HepG2 (cell line): ENCODE measurements at regions not wholly inside any gene's neighbourhood (a gene's known extent, or its start where the extent isn't known, plus 50 kb on each side); places are given as distances from the start of the nearest gene placed in this dataset.

Experiments
- IRX3 ChIP-seq: sonication (generic); formaldehyde crosslinking; IDR thresholded peaks from 2 replicates; pipeline ENCODE4 v1.8.1; 2023; ENCODE audit warnings: mild to moderate bottlenecking, low read depth, missing genetic modification reagents, borderline replicate concordance
- KMT2B ChIP-seq: IDR thresholded peaks from 2 replicates; pipeline ENCODE4 v1.6.1; 2016; ENCODE audit warnings: missing genetic modification reagents, missing compliant biosample characterization
- NFE2 ChIP-seq: sonication (generic); formaldehyde crosslinking; IDR thresholded peaks from 2 replicates; pipeline ENCODE4 v1.4.0; 2020; ENCODE audit warnings: missing genetic modification reagents
- ZMYM2 ChIP-seq: sonication (generic); formaldehyde crosslinking; IDR thresholded peaks from 2 replicates; pipeline ENCODE4 v1.8.0; 2022; ENCODE audit warnings: mild to moderate bottlenecking, missing genetic modification reagents
- ZNF260 ChIP-seq: sonication (generic); formaldehyde crosslinking; IDR thresholded peaks from 2 replicates; pipeline ENCODE4 v1.4.0; 2020; ENCODE audit warnings: missing genetic modification reagents, low read depth, mild to moderate bottlenecking, borderline replicate concordance
- ZNF274 ChIP-seq: sonication (generic); formaldehyde crosslinking; IDR thresholded peaks from 2 replicates; pipeline ENCODE4 v1.5.1; 2020; ENCODE audit warnings: mild to moderate bottlenecking, missing genetic modification reagents
- ZNF605 ChIP-seq: sonication (generic); formaldehyde crosslinking; IDR thresholded peaks from 2 replicates; pipeline ENCODE4 v1.8.0; 2022; ENCODE audit warnings: mild to moderate bottlenecking, missing genetic modification reagents
- TF ChIP-seq, protein P1 (sequence below): sonication (generic); formaldehyde crosslinking; IDR thresholded peaks from 2 replicates; pipeline ENCODE4 v1.4.0; 2020; ENCODE audit warnings: missing genetic modification reagents
- TF ChIP-seq, protein P2 (sequence below): sonication (generic); formaldehyde crosslinking; IDR thresholded peaks from 2 replicates; pipeline ENCODE4 v1.4.0; 2020; ENCODE audit warnings: missing genetic modification reagents, low read depth, mild to moderate bottlenecking, borderline replicate concordance
- TF ChIP-seq, protein P3 (sequence below): sonication (generic); formaldehyde crosslinking; IDR thresholded peaks from 2 replicates; pipeline ENCODE4 v1.8.0; 2022; ENCODE audit warnings: missing genetic modification reagents, mild to moderate bottlenecking, moderate library complexity, borderline replicate concordance
- TF ChIP-seq, protein P4 (sequence below): sonication (generic); formaldehyde crosslinking; IDR thresholded peaks from 2 replicates; pipeline ENCODE4 v1.9.0; 2022; ENCODE audit warnings: missing genetic modification reagents, mild to moderate bottlenecking, borderline replicate concordance
- TF ChIP-seq, protein P5 (sequence below): sonication (generic); formaldehyde crosslinking; IDR thresholded peaks from 2 replicates; pipeline ENCODE4 v1.5.0; 2020; ENCODE audit warnings: missing genetic modification reagents
- TF ChIP-seq, protein P6 (sequence below): sonication (generic); formaldehyde crosslinking; IDR thresholded peaks from 2 replicates; pipeline ENCODE4 v1.5.0; 2020; ENCODE audit warnings: mild to moderate bottlenecking, missing genetic modification reagents

DNA sequence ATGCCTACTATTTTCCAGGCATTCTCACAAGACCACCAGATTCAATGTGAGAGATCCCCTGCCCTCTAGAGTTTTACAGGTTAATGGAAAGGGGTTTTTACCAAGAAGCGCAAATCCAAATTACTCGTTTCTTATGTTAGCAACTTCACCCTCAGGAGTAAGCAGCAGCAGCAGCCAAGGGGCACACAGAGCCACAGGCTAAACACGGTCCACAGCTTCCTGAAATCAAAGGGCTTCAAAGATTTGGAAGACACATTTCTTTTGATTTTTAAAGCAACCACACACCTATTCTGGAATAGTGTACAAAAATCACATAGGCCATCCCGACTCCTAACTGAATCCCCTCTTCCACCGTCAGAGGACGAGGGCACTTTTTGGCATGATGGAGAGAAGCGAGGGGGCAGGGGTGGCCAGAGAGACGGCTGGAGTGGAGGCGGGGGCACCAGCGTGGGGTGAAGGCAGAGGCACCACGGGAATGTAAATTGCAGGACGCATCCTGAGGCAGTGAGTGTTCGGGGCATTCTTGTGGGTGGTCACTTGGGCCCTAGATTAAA is 107.0 kb downstream of the ARF6 start (continued):
- TF ChIP-seq, protein P1, sequence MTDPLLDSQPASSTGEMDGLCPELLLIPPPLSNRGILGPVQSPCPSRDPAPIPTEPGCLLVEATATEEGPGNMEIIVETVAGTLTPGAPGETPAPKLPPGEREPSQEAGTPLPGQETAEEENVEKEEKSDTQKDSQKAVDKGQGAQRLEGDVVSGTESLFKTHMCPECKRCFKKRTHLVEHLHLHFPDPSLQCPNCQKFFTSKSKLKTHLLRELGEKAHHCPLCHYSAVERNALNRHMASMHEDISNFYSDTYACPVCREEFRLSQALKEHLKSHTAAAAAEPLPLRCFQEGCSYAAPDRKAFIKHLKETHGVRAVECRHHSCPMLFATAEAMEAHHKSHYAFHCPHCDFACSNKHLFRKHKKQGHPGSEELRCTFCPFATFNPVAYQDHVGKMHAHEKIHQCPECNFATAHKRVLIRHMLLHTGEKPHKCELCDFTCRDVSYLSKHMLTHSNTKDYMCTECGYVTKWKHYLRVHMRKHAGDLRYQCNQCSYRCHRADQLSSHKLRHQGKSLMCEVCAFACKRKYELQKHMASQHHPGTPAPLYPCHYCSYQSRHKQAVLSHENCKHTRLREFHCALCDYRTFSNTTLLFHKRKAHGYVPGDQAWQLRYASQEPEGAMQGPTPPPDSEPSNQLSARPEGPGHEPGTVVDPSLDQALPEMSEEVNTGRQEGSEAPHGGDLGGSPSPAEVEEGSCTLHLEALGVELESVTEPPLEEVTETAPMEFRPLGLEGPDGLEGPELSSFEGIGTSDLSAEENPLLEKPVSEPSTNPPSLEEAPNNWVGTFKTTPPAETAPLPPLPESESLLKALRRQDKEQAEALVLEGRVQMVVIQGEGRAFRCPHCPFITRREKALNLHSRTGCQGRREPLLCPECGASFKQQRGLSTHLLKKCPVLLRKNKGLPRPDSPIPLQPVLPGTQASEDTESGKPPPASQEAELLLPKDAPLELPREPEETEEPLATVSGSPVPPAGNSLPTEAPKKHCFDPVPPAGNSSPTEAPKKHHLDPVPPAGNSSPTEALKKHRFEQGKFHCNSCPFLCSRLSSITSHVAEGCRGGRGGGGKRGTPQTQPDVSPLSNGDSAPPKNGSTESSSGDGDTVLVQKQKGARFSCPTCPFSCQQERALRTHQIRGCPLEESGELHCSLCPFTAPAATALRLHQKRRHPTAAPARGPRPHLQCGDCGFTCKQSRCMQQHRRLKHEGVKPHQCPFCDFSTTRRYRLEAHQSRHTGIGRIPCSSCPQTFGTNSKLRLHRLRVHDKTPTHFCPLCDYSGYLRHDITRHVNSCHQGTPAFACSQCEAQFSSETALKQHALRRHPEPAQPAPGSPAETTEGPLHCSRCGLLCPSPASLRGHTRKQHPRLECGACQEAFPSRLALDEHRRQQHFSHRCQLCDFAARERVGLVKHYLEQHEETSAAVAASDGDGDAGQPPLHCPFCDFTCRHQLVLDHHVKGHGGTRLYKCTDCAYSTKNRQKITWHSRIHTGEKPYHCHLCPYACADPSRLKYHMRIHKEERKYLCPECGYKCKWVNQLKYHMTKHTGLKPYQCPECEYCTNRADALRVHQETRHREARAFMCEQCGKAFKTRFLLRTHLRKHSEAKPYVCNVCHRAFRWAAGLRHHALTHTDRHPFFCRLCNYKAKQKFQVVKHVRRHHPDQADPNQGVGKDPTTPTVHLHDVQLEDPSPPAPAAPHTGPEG (CRISPR knock-in tag): no peak
- TF ChIP-seq NFE2 (CRISPR knock-in tag) (no peak), IRX3 (CRISPR knock-in tag) (no peak), ZMYM2 (CRISPR knock-in tag) (no peak), ZNF605 (CRISPR knock-in tag) (0 out of 2 replicates have a peak, but pooled peaks have one; percentile 19), ZNF274 (CRISPR knock-in tag) (no peak), ZNF260 (CRISPR knock-in tag) (no peak), KMT2B (CRISPR knock-in tag) (no peak)
- TF ChIP-seq, protein P2, sequence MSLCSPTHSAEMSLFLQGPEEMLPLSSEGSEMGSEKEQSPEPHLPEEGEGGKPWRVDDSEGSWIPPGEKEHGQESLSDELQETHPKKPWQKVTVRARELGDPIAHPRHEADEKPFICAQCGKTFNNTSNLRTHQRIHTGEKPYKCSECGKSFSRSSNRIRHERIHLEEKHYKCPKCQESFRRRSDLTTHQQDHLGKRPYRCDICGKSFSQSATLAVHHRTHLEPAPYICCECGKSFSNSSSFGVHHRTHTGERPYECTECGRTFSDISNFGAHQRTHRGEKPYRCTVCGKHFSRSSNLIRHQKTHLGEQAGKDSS (CRISPR knock-in tag): no peak
- TF ChIP-seq, protein P3, sequence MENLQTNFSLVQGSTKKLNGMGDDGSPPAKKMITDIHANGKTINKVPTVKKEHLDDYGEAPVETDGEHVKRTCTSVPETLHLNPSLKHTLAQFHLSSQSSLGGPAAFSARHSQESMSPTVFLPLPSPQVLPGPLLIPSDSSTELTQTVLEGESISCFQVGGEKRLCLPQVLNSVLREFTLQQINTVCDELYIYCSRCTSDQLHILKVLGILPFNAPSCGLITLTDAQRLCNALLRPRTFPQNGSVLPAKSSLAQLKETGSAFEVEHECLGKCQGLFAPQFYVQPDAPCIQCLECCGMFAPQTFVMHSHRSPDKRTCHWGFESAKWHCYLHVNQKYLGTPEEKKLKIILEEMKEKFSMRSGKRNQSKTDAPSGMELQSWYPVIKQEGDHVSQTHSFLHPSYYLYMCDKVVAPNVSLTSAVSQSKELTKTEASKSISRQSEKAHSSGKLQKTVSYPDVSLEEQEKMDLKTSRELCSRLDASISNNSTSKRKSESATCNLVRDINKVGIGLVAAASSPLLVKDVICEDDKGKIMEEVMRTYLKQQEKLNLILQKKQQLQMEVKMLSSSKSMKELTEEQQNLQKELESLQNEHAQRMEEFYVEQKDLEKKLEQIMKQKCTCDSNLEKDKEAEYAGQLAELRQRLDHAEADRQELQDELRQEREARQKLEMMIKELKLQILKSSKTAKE: no peak
- TF ChIP-seq, protein P4, sequence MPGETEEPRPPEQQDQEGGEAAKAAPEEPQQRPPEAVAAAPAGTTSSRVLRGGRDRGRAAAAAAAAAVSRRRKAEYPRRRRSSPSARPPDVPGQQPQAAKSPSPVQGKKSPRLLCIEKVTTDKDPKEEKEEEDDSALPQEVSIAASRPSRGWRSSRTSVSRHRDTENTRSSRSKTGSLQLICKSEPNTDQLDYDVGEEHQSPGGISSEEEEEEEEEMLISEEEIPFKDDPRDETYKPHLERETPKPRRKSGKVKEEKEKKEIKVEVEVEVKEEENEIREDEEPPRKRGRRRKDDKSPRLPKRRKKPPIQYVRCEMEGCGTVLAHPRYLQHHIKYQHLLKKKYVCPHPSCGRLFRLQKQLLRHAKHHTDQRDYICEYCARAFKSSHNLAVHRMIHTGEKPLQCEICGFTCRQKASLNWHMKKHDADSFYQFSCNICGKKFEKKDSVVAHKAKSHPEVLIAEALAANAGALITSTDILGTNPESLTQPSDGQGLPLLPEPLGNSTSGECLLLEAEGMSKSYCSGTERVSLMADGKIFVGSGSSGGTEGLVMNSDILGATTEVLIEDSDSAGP (CRISPR knock-in tag): 0 out of 2 replicates have a peak, but pooled peaks have one; percentile 12
- TF ChIP-seq, protein P5, sequence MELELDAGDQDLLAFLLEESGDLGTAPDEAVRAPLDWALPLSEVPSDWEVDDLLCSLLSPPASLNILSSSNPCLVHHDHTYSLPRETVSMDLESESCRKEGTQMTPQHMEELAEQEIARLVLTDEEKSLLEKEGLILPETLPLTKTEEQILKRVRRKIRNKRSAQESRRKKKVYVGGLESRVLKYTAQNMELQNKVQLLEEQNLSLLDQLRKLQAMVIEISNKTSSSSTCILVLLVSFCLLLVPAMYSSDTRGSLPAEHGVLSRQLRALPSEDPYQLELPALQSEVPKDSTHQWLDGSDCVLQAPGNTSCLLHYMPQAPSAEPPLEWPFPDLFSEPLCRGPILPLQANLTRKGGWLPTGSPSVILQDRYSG (CRISPR knock-in tag): no peak
- TF ChIP-seq, protein P6, sequence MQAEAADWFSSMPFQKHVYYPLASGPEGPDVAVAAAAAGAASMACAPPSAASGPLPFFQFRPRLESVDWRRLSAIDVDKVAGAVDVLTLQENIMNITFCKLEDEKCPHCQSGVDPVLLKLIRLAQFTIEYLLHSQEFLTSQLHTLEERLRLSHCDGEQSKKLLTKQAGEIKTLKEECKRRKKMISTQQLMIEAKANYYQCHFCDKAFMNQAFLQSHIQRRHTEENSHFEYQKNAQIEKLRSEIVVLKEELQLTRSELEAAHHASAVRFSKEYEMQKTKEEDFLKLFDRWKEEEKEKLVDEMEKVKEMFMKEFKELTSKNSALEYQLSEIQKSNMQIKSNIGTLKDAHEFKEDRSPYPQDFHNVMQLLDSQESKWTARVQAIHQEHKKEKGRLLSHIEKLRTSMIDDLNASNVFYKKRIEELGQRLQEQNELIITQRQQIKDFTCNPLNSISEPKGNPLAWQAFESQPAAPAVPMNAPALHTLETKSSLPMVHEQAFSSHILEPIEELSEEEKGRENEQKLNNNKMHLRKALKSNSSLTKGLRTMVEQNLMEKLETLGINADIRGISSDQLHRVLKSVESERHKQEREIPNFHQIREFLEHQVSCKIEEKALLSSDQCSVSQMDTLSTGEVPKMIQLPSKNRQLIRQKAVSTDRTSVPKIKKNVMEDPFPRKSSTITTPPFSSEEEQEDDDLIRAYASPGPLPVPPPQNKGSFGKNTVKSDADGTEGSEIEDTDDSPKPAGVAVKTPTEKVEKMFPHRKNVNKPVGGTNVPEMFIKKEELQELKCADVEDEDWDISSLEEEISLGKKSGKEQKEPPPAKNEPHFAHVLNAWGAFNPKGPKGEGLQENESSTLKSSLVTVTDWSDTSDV (CRISPR knock-in tag): no peak
